ENCODE measurements at regions not wholly inside any gene's neighbourhood (a gene's known extent, or its start where the extent isn't known, plus 50 kb on each side); places are given as distances from the start of the nearest gene placed in this dataset.

GRCh38 chr13:29713839-29714238 lies 118.4 kb upstream of the SLC7A1 start:
- FAIRE-seq = no peak

GRCh38 chr13:29711776-29712175 lies 116.3 kb upstream of the SLC7A1 start:
- no peak for FAIRE-seq

GRCh38 chr13:29710511-29710910 lies 115.0 kb upstream of the SLC7A1 start:
- no peak for FAIRE-seq

GRCh38 chr13:29709407-29710069 lies 114.0 kb upstream of the SLC7A1 start:
- FAIRE-seq = no peak

- no peak for FAIRE-seq
Observed at GRCh38 chr13:29707876-29708543, 112.5 kb upstream of the SLC7A1 start.

GRCh38 chr13:29706923-29707322 lies 111.4 kb upstream of the SLC7A1 start:
- no peak for FAIRE-seq

GRCh38 chr13:29704648-29705047 lies 109.2 kb upstream of the SLC7A1 start:
- no peak for FAIRE-seq

- FAIRE-seq = no peak
Observed at GRCh38 chr13:29703421-29703820, 107.9 kb upstream of the SLC7A1 start.

GRCh38 chr13:29702912-29703351 lies 107.4 kb upstream of the SLC7A1 start:
- FAIRE-seq = no peak

GRCh38 chr13:29698106-29698505 lies 102.6 kb upstream of the SLC7A1 start:
- FAIRE-seq = no peak

- peak; percentile 96 for FAIRE-seq
Observed at GRCh38 chr13:29696606-29697005, 101.1 kb upstream of the SLC7A1 start.

GRCh38 chr13:29693275-29693945 lies 97.9 kb upstream of the SLC7A1 start:
- FAIRE-seq = no peak

- FAIRE-seq = no peak
Observed at GRCh38 chr13:29689548-29689947, 94.1 kb upstream of the SLC7A1 start.

- no peak for FAIRE-seq
Observed at GRCh38 chr13:29688193-29688592, 92.7 kb upstream of the SLC7A1 start.

- no peak for FAIRE-seq
Observed at GRCh38 chr13:29684441-29684840, 89.0 kb upstream of the SLC7A1 start.

GRCh38 chr13:29683041-29683440 lies 87.6 kb upstream of the SLC7A1 start:
- no peak for FAIRE-seq

GRCh38 chr13:29681864-29682263 lies 86.4 kb upstream of the SLC7A1 start:
- no peak for FAIRE-seq

GRCh38 chr13:29679396-29680053 lies 84.0 kb upstream of the SLC7A1 start:
- no peak for FAIRE-seq

- no peak for FAIRE-seq
Observed at GRCh38 chr13:29677627-29678026, 82.1 kb upstream of the SLC7A1 start.

GRCh38 chr13:29676941-29677452 lies 81.5 kb upstream of the SLC7A1 start:
- no peak for FAIRE-seq

- FAIRE-seq = no peak
Observed at GRCh38 chr13:29676535-29676934, 81.0 kb upstream of the SLC7A1 start.

- FAIRE-seq = no peak
Observed at GRCh38 chr13:29674532-29674931, 79.0 kb upstream of the SLC7A1 start.

- no peak for FAIRE-seq
Observed at GRCh38 chr13:29664591-29664990, 69.1 kb upstream of the SLC7A1 start.

Measured in TTC549 (cell line).